OCI-LY7 (cell line): ENCODE measurements at regions not wholly inside any gene's neighbourhood (a gene's known extent, or its start where the extent isn't known, plus 50 kb on each side); places are given as distances from the start of the nearest gene placed in this dataset.

Source experiments
- BruUV-seq: library from RNA; stranded (reverse); fragments of 400-500 nt; replicated peaks from 2 replicates; lab custom pipeline; 2021; lab: Mats Ljungman, UMichigan
- CTCF ChIA-PET: fragments of 300-600 bp; sonication (Branson Sonifier 250); formaldehyde crosslinking; loops from one replicate; lab custom pipeline; 2022; ENCODE audit warnings: antibody characterized with exemption; ENCODE audit not compliant: unreplicated experiment; lab: Charles Lee
- POLR2A ChIA-PET: fragments of 300-600 bp; sonication (Branson Sonifier 250); formaldehyde crosslinking; loops from one replicate; lab custom pipeline; 2022; ENCODE audit warnings: antibody characterized with exemption; lab: Charles Lee
- DNase-seq: peaks from one replicate; pipeline ENCODE4 v3.0.0-alpha.2; 2015; ENCODE audit warnings: low spot score
- H2AFZ ChIP-seq: fragments of 200-600 bp; sonication (generic), shearing (Covaris generic); 2 replicates; pipeline ENCODE4 v1.6.1; 2014; ENCODE audit warnings: mild to moderate bottlenecking, antibody characterized with exemption, low read length, moderate library complexity
- H3K27ac ChIP-seq: fragments of 200-600 bp; sonication (generic); 2 replicates; pipeline ENCODE4 v1.5.1; 2014; ENCODE audit warnings: mixed run types, low read depth, mild to moderate bottlenecking, moderate library complexity, low read length, inconsistent platforms; ENCODE audit not compliant: poor library complexity, severe bottlenecking
- H3K36me3 ChIP-seq: fragments of 200-600 bp; sonication (generic); 2 replicates; pipeline ENCODE4 v1.6.1; 2014; ENCODE audit warnings: mild to moderate bottlenecking, antibody characterized with exemption, low read length, moderate library complexity, mixed read lengths; ENCODE audit not compliant: insufficient read depth
- H3K4me1 ChIP-seq: fragments of 200-600 bp; sonication (generic); 2 replicates; pipeline ENCODE4 v1.5.1; 2014; ENCODE audit warnings: mild to moderate bottlenecking, low read length; ENCODE audit not compliant: insufficient read depth, poor library complexity, severe bottlenecking
- H3K4me2 ChIP-seq: fragments of 200-600 bp; sonication (generic); 2 replicates; pipeline ENCODE4 v1.6.1; 2014; ENCODE audit warnings: mild to moderate bottlenecking, low read length
- H3K4me3 ChIP-seq: fragments of 200-600 bp; sonication (generic); 2 replicates; pipeline ENCODE4 v1.5.1; 2014; ENCODE audit warnings: mild to moderate bottlenecking, low read depth, low read length; ENCODE audit not compliant: poor library complexity, severe bottlenecking
- H3K79me2 ChIP-seq: fragments of 200-600 bp; sonication (generic); 2 replicates; pipeline ENCODE4 v1.6.1; 2016; ENCODE audit warnings: low read depth, mild to moderate bottlenecking, low read length, moderate library complexity, mixed read lengths; ENCODE audit not compliant: insufficient read depth
- H3K9me2 ChIP-seq: fragments of 200-600 bp; sonication (generic); 2 replicates; pipeline ENCODE4 v1.6.1; 2016; ENCODE audit warnings: mild to moderate bottlenecking, low read length, mixed read lengths; ENCODE audit not compliant: insufficient read depth
- H3K9me3 ChIP-seq: fragments of 200-600 bp; sonication (generic); 2 replicates; pipeline ENCODE4 v1.6.1; 2014; ENCODE audit warnings: mild to moderate bottlenecking, mixed run types, low read length, mixed read lengths
- H4K20me1 ChIP-seq: fragments of 200-600 bp; sonication (generic); 2 replicates; pipeline ENCODE4 v1.6.1; 2014; ENCODE audit warnings: mild to moderate bottlenecking, antibody characterized with exemption, low read length, moderate library complexity, mixed read lengths; ENCODE audit not compliant: insufficient read depth
- EZH2phosphoT487 ChIP-seq: fragments of 200-600 bp; sonication (generic); IDR thresholded peaks from 2 replicates; pipeline ENCODE4 v1.6.1; 2018; ENCODE audit warnings: low read depth, borderline replicate concordance, mild to moderate bottlenecking, mixed run types, antibody characterized with exemption, low read length, moderate library complexity, mixed read lengths
- intact Hi-C: fragments of 100-400 bp; cut with micrococcal nuclease; formaldehyde crosslinking; loops from one replicate; pipeline ENCODE4 v1.10.0; 2022; ENCODE audit not compliant: unreplicated experiment
- TF ChIP-seq, protein P1 (sequence below): fragments of 200-600 bp; sonication (generic); conservative IDR thresholded peaks from 2 replicates; pipeline ENCODE4 v1.5.1; 2014; ENCODE audit warnings: mild to moderate bottlenecking, antibody characterized with exemption, low read length, moderate library complexity, mixed read lengths

DNA sequence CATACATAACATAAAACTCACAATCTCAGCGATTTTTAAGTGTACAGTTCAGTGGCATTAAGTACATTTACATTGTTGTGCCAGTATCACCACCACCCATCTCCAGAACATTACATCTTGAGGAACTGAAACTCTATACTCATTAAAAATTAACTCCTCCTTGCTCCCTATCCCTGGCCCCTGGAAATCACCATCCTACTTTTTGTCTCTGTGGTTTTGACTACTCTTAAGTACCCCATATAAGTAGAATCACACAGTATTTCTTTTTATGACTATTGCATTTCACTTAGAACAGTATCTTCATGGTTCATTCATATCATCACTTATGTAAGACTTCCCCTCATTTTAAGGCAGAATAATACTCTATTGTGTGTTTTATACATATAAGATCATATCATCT is 1108.1 kb downstream of the GRIK2 start:
- H4K20me1 ChIP-seq = no peaks in the 10 kb centered on the region
- DNase-seq = no peak
- H3K4me3 ChIP-seq = no peak overlapping the region
- ChIA-PET POLR2A (no interaction called here), CTCF (no interaction called here)
- no peaks in the 10 kb centered on the region for H3K79me2 ChIP-seq
- TF ChIP-seq, protein P1, sequence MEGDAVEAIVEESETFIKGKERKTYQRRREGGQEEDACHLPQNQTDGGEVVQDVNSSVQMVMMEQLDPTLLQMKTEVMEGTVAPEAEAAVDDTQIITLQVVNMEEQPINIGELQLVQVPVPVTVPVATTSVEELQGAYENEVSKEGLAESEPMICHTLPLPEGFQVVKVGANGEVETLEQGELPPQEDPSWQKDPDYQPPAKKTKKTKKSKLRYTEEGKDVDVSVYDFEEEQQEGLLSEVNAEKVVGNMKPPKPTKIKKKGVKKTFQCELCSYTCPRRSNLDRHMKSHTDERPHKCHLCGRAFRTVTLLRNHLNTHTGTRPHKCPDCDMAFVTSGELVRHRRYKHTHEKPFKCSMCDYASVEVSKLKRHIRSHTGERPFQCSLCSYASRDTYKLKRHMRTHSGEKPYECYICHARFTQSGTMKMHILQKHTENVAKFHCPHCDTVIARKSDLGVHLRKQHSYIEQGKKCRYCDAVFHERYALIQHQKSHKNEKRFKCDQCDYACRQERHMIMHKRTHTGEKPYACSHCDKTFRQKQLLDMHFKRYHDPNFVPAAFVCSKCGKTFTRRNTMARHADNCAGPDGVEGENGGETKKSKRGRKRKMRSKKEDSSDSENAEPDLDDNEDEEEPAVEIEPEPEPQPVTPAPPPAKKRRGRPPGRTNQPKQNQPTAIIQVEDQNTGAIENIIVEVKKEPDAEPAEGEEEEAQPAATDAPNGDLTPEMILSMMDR = no peak
- TF ChIP-seq EZH2phosphoT487 = no peak
- H2AFZ ChIP-seq = no peak overlapping the region
- no peaks in the 10 kb centered on the region for H3K4me1 ChIP-seq
- no peak overlapping the region for H3K27ac ChIP-seq
- no peaks in the 10 kb centered on the region for H3K36me3 ChIP-seq
- no peak overlapping the region for H3K4me2 ChIP-seq
- no TSS peak for BruUV-seq
- H3K9me3 ChIP-seq = no peaks in the 10 kb centered on the region
- intact Hi-C loops = no loop called here
- no peaks in the 10 kb centered on the region for H3K9me2 ChIP-seq

DNA sequence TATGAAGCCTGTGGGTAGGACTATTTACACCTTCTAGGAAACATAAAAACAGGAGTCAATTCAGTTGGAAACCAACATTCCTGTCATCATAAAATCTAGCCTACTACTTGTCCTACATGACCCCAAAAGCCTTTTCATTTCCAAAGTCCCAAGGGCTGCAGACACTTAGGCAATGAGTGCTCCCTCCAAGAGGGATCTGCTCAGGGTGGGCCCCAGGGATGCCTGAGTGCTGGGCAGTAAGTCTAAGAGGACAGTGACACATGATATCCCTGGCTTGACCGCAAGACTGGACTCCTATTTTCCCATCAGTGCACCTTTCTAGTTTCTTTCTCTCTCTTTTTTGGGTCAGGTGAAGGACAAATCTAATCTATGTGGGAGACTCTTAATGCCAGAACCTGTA is 1101.3 kb downstream of the GRIK2 start:
- no TSS peak for BruUV-seq
- TF ChIP-seq, protein P1 = no peak
- no peak for TF ChIP-seq EZH2phosphoT487

DNA sequence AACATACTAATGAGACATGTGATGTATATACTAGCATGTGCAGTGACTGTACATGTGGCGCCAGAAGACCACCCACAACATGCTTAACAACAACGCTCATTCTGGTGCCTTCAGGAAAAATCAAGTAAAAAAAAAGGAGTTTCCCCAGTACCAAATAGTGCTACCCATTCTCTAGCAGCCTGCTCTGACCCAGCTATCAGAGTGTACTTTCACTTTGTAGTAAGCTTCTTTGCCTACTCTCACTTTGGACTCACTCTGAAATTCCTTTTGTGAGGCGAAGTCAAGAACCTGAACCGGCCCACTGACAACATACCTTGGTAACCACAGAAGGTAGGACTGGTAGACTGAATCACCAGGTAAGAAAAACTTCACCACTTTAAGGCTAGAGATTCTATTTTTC is 1100.0 kb downstream of the GRIK2 start:
- intact Hi-C loops = no loop called here
- Histone ChIP-seq H3K9me3 (no peaks in the 10 kb centered on the region), H3K4me1 (no peaks in the 10 kb centered on the region), H3K79me2 (no peaks in the 10 kb centered on the region), H3K36me3 (no peaks in the 10 kb centered on the region), H4K20me1 (no peaks in the 10 kb centered on the region), H2AFZ (no peak overlapping the region), H3K9me2 (no peaks in the 10 kb centered on the region), H3K4me3 (no peak overlapping the region), H3K4me2 (no peak overlapping the region), H3K27ac (no peak overlapping the region)
- ChIA-PET CTCF (no interaction called here), POLR2A (no interaction called here)
- TF ChIP-seq EZH2phosphoT487 = no peak
- TF ChIP-seq, protein P1 = no peak
- no peak for DNase-seq
- no TSS peak for BruUV-seq

More for the DNA sequence above, 1101.3 kb downstream of the GRIK2 start:
- H2AFZ ChIP-seq = no peak overlapping the region
- ChIA-PET POLR2A (no interaction called here), CTCF (no interaction called here)
- no peak overlapping the region for H3K4me2 ChIP-seq
- DNase-seq = no peak
- intact Hi-C loops = no loop called here
- H3K9me3 ChIP-seq = no peaks in the 10 kb centered on the region
- no peak overlapping the region for H3K4me3 ChIP-seq
- no peak overlapping the region for H3K27ac ChIP-seq
- H3K9me2 ChIP-seq = no peaks in the 10 kb centered on the region
- H3K4me1 ChIP-seq = no peaks in the 10 kb centered on the region
- no peaks in the 10 kb centered on the region for H3K79me2 ChIP-seq
- H4K20me1 ChIP-seq = no peaks in the 10 kb centered on the region
- no peaks in the 10 kb centered on the region for H3K36me3 ChIP-seq
